ENCODE measurements at regions not wholly inside any gene's neighbourhood (a gene's known extent, or its start where the extent isn't known, plus 50 kb on each side); places are given as distances from the start of the nearest gene placed in this dataset.

DNA sequence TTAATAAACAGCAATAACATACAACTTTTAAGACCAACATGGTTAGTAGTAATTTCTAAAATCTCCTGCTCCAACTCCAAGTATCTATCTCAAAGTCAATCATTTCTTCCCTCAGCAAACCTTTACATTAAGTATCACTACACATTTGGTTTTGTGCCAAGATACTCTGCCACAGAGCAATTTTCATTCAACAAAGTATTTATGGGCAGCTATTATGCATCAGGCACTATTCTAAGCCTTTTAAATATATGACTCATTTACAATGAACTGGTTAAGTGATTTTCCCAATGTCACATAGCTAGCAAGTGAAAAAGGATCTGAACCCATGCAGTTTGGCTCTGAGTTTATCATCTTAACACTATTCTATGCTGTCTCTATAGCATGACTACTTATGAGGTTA is 264.3 kb downstream of the NOL4 start:
- no peaks in the 10 kb centered on the region for H3K36me3 ChIP-seq (ENCODE audit: control insufficient read depth, insufficient read depth, low read length)
- H3K4me1 ChIP-seq (ENCODE audit: control insufficient read depth, insufficient read depth, low read length), result no peaks in the 10 kb centered on the region
- H3K9ac ChIP-seq (ENCODE audit: low read length), result no peak overlapping the region
- H3K9me3 ChIP-seq (ENCODE audit: control insufficient read depth, insufficient read depth, low read depth, low read length), result no peaks in the 10 kb centered on the region
- no peaks in the 10 kb centered on the region for H3K27me3 ChIP-seq (ENCODE audit: control insufficient read depth, insufficient read depth, low read length)
- H3K4me3 ChIP-seq (ENCODE audit: low read depth, low read length), result no peak overlapping the region
- H3K27ac ChIP-seq (ENCODE audit: low read depth, low read length), result no peak overlapping the region

DNA sequence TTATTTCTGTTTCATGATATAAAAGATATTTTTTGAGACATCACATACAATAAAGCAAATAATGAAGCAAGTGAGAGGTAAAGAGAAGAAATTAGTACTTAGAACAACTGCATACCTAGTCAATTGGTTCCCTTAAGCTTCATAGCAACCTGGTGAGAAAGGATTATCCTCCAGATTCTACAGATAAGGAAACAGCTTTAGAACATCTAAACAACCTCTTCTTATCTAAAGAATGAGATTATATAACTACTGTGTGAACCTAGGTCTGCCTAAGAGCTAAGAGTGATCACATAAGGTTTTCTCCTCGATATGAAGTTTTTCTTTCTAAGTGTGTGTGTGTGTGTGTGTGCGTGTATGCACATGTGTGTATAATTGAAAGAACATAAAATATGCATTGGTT is 265.1 kb downstream of the NOL4 start:
- H3K4me1 ChIP-seq (ENCODE audit: control insufficient read depth, insufficient read depth, low read length), result no peaks in the 10 kb centered on the region
- no peaks in the 10 kb centered on the region for H3K9me3 ChIP-seq (ENCODE audit: control insufficient read depth, insufficient read depth, low read depth, low read length)
- H3K4me3 ChIP-seq (ENCODE audit: low read depth, low read length), result no peak overlapping the region
- H3K27ac ChIP-seq (ENCODE audit: low read depth, low read length), result no peak overlapping the region
- no peaks in the 10 kb centered on the region for H3K36me3 ChIP-seq (ENCODE audit: control insufficient read depth, insufficient read depth, low read length)
- no peak overlapping the region for H3K9ac ChIP-seq (ENCODE audit: low read length)
- no peaks in the 10 kb centered on the region for H3K27me3 ChIP-seq (ENCODE audit: control insufficient read depth, insufficient read depth, low read length)

- Histone ChIP-seq H3K27me3 (ENCODE audit: control insufficient read depth, insufficient read depth, low read length) (no peaks in the 10 kb centered on the region), H3K4me1 (ENCODE audit: control insufficient read depth, insufficient read depth, low read length) (no peaks in the 10 kb centered on the region), H3K36me3 (ENCODE audit: control insufficient read depth, insufficient read depth, low read length) (no peaks in the 10 kb centered on the region), H3K4me3 (ENCODE audit: low read depth, low read length) (no peak overlapping the region), H3K9ac (ENCODE audit: low read length) (no peak overlapping the region), H3K27ac (ENCODE audit: low read depth, low read length) (no peak overlapping the region), H3K9me3 (ENCODE audit: control insufficient read depth, insufficient read depth, low read depth, low read length) (no peaks in the 10 kb centered on the region)
Measured at GRCh38 chr18:33957707-33958106, 267.0 kb downstream of the NOL4 start.

DNA sequence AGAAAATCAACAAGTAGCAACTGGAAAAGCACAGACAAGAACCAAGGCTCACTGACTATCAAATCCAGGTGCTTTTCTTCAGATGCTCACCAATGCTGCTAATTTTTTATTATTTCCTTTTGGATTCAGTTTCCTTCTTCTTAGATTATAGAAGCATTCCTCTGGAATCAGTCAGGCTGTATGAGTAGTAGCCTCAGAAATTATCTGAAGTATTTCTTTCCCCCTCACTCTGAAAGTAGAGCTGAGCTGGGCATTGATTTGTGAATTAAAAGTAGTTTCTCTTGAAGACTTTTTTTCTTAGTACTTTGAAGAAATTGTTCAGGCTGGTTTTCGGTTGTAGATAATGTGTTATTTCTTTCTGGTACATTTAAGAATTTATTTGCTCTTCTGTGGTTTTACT is 273.7 kb downstream of the NOL4 start:
- no peaks in the 10 kb centered on the region for H3K36me3 ChIP-seq (ENCODE audit: control insufficient read depth, insufficient read depth, low read length)
- no peaks in the 10 kb centered on the region for H3K9me3 ChIP-seq (ENCODE audit: control insufficient read depth, insufficient read depth, low read depth, low read length)
- H3K4me1 ChIP-seq (ENCODE audit: control insufficient read depth, insufficient read depth, low read length), result no peaks in the 10 kb centered on the region
- no peaks in the 10 kb centered on the region for H3K27me3 ChIP-seq (ENCODE audit: control insufficient read depth, insufficient read depth, low read length)
- H3K4me3 ChIP-seq (ENCODE audit: low read depth, low read length), result no peak overlapping the region
- no peak overlapping the region for H3K27ac ChIP-seq (ENCODE audit: low read depth, low read length)
- H3K9ac ChIP-seq (ENCODE audit: low read length), result no peak overlapping the region

DNA sequence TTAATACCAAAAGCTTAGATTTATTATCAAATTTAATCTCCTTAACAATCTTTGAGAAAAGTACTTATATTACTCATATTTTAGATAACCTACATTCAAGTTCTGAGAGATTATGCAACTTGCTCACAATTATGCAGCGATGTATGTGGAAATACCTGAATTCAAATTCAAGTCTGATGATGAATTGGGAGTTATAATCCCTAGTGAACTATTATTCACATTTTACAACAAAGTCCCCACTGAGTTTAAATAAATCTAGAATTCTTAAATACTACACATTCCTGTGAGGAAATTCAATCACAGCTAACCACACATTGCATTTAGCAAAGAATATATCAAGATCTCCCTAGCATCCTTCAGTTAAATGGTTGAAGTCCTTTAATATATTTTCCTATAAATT is 278.4 kb downstream of the NOL4 start:
- H3K9me3 ChIP-seq (ENCODE audit: control insufficient read depth, insufficient read depth, low read depth, low read length), result no peaks in the 10 kb centered on the region
- no peaks in the 10 kb centered on the region for H3K36me3 ChIP-seq (ENCODE audit: control insufficient read depth, insufficient read depth, low read length)
- no peaks in the 10 kb centered on the region for H3K27me3 ChIP-seq (ENCODE audit: control insufficient read depth, insufficient read depth, low read length)
- no peak overlapping the region for H3K9ac ChIP-seq (ENCODE audit: low read length)
- H3K27ac ChIP-seq (ENCODE audit: low read depth, low read length), result no peak overlapping the region
- no peaks in the 10 kb centered on the region for H3K4me1 ChIP-seq (ENCODE audit: control insufficient read depth, insufficient read depth, low read length)
- no peak overlapping the region for H3K4me3 ChIP-seq (ENCODE audit: low read depth, low read length)

GRCh38 chr18:33944493-33944892 is 280.2 kb downstream of the NOL4 start:
- Histone ChIP-seq H3K9ac (ENCODE audit: low read length) (no peak overlapping the region), H3K36me3 (ENCODE audit: control insufficient read depth, insufficient read depth, low read length) (no peaks in the 10 kb centered on the region), H3K9me3 (ENCODE audit: control insufficient read depth, insufficient read depth, low read depth, low read length) (no peaks in the 10 kb centered on the region), H3K27ac (ENCODE audit: low read depth, low read length) (no peak overlapping the region), H3K27me3 (ENCODE audit: control insufficient read depth, insufficient read depth, low read length) (no peaks in the 10 kb centered on the region), H3K4me3 (ENCODE audit: low read depth, low read length) (no peak overlapping the region), H3K4me1 (ENCODE audit: control insufficient read depth, insufficient read depth, low read length) (no peaks in the 10 kb centered on the region)

DNA sequence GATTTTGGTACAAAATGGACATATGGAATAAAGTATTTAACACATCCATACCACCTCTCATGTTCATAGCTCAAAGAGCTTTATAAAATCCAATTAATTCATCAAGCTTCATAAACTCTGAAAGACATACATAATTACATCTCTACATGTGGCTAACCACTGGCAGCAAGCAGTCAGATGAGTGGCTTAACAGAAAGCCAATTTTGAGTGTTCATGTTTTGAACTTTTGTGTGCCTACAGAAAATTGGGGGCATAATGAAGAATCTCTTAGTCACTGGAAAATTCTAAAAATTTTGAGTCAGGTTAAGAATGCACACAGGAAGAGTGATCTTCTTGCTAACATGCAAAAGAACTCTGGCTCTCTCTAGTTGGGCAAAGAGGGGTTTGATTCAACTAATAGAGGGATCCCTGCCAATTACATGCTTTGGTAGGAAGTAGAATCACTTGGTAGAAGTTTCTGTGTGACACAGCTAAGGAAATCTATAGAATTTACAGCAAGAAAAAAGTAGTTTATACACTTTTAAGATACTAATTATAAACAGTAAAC is 287.4 kb downstream of the NOL4 start:
- no peak overlapping the region for H3K27ac ChIP-seq (ENCODE audit: low read depth, low read length)
- H3K4me1 ChIP-seq (ENCODE audit: control insufficient read depth, insufficient read depth, low read length), result no peaks in the 10 kb centered on the region
- no peak overlapping the region for H3K9ac ChIP-seq (ENCODE audit: low read length)
- H3K27me3 ChIP-seq (ENCODE audit: control insufficient read depth, insufficient read depth, low read length), result no peaks in the 10 kb centered on the region
- no peaks in the 10 kb centered on the region for H3K9me3 ChIP-seq (ENCODE audit: control insufficient read depth, insufficient read depth, low read depth, low read length)
- no peak overlapping the region for H3K4me3 ChIP-seq (ENCODE audit: low read depth, low read length)
- H3K36me3 ChIP-seq (ENCODE audit: control insufficient read depth, insufficient read depth, low read length), result no peaks in the 10 kb centered on the region

DNA sequence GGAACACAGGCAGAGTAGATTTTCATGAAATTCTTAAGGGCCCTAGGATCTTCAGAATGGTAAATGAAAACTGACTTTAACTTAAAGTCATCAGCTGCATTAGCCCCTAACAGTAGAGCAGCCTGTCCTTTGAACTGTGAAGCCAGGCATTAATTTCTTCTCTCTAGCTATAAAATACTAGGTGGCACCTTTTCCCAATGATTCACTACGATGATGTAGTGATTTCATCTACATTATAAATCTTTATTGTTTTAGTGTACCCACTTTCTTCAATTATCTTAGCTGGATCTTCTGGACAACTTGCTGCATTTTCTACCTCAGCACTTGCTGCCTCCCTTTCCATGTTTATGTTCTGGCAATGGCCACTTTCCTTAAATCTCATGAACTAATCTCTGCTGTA is 290.5 kb downstream of the NOL4 start:
- Histone ChIP-seq H3K4me3 (ENCODE audit: low read depth, low read length) (no peak overlapping the region), H3K27me3 (ENCODE audit: control insufficient read depth, insufficient read depth, low read length) (no peaks in the 10 kb centered on the region), H3K4me1 (ENCODE audit: control insufficient read depth, insufficient read depth, low read length) (no peaks in the 10 kb centered on the region)

DNA sequence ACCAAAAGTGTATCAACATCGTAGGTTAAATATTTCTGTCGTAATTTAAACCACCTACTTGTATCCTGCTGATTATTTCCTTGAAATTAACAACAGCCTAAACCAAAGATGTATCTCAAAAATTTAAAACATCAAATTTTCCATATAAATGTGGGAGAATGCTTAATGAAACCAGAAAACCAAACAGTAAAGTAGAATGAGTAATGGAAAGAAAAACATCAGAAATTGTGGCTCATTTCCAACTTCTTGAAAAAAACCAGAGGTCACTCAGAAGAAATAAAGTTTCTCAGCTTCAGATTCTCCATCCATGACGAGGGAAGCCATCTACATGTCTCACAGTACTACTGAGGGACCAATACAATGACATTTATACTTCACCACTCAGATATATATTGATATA is 296.5 kb downstream of the NOL4 start:
- Histone ChIP-seq H3K27ac (ENCODE audit: low read depth, low read length) (no peak overlapping the region), H3K27me3 (ENCODE audit: control insufficient read depth, insufficient read depth, low read length) (no peaks in the 10 kb centered on the region), H3K36me3 (ENCODE audit: control insufficient read depth, insufficient read depth, low read length) (no peaks in the 10 kb centered on the region), H3K4me3 (ENCODE audit: low read depth, low read length) (no peak overlapping the region), H3K4me1 (ENCODE audit: control insufficient read depth, insufficient read depth, low read length) (no peaks in the 10 kb centered on the region), H3K9me3 (ENCODE audit: control insufficient read depth, insufficient read depth, low read depth, low read length) (no peaks in the 10 kb centered on the region), H3K9ac (ENCODE audit: low read length) (no peak overlapping the region)

More for the DNA sequence above, 290.5 kb downstream of the NOL4 start:
- Histone ChIP-seq H3K9ac (ENCODE audit: low read length) (no peak overlapping the region), H3K27ac (ENCODE audit: low read depth, low read length) (no peak overlapping the region), H3K36me3 (ENCODE audit: control insufficient read depth, insufficient read depth, low read length) (no peaks in the 10 kb centered on the region), H3K9me3 (ENCODE audit: control insufficient read depth, insufficient read depth, low read depth, low read length) (no peaks in the 10 kb centered on the region)

DNA sequence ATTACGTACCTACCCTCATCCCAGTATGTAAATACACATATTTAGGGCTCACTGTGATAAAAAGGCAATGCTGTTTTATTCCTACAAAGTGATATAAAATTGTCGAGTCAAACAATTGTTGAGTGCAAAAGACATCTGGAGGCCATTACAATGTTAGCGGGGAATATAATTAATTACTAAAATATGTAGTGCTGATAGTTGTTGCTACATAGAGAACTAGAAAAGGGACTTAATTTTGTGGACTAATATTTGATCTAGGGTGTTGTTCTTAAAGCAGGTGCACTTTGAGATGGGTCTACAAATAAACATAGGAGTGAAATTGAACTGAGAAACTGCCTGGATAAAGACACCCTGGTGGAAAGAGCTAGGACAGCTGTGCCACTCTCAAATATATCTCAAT is 300.1 kb downstream of the NOL4 start:
- H3K4me1 ChIP-seq (ENCODE audit: control insufficient read depth, insufficient read depth, low read length), result no peaks in the 10 kb centered on the region
- no peaks in the 10 kb centered on the region for H3K9me3 ChIP-seq (ENCODE audit: control insufficient read depth, insufficient read depth, low read depth, low read length)
- H3K9ac ChIP-seq (ENCODE audit: low read length), result no peak overlapping the region
- no peaks in the 10 kb centered on the region for H3K27me3 ChIP-seq (ENCODE audit: control insufficient read depth, insufficient read depth, low read length)
- H3K36me3 ChIP-seq (ENCODE audit: control insufficient read depth, insufficient read depth, low read length), result no peaks in the 10 kb centered on the region
- H3K4me3 ChIP-seq (ENCODE audit: low read depth, low read length), result no peak overlapping the region
- no peak overlapping the region for H3K27ac ChIP-seq (ENCODE audit: low read depth, low read length)

DNA sequence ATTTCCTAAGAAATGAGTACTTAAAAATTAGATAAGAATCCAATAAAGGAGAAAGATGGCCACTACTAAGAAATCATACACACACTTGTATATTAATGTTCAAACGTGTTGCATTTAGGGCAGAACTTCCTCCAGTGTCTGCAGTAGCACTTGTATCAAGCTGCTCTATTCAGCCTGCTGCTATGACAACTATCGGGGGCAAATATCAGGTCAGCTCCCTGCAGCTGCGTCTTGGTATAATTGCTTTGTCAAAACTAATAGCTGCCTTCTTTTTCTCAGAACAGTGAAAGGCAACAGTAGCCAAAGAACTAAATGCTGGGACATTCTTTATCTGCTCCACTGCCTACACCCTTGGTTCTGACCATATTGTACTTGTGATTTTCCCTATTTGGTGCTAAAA is 300.7 kb downstream of the NOL4 start:
- Histone ChIP-seq H3K9me3 (ENCODE audit: control insufficient read depth, insufficient read depth, low read depth, low read length) (no peaks in the 10 kb centered on the region), H3K9ac (ENCODE audit: low read length) (no peak overlapping the region), H3K27me3 (ENCODE audit: control insufficient read depth, insufficient read depth, low read length) (no peaks in the 10 kb centered on the region), H3K4me1 (ENCODE audit: control insufficient read depth, insufficient read depth, low read length) (no peaks in the 10 kb centered on the region), H3K36me3 (ENCODE audit: control insufficient read depth, insufficient read depth, low read length) (no peaks in the 10 kb centered on the region), H3K4me3 (ENCODE audit: low read depth, low read length) (no peak overlapping the region), H3K27ac (ENCODE audit: low read depth, low read length) (no peak overlapping the region)

DNA sequence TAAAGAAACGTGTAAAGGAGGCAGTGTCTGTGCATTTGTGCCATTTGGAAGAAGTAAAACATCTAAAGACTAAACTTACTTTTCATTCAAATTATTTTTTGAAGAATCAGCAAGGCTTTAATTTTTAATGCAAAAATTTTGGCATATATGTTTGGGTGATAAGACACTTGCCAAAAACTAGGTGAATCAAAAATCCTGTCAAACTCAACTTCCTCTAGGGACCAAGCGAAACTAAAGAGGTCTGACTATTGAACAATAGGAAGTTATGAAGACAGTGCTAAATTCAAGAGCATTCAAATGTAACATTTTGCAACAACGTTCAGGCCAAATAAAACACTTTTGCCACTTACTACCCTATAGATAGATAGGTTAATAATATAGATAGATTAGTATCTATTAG is 306.1 kb downstream of the NOL4 start:
- H3K27me3 ChIP-seq (ENCODE audit: control insufficient read depth, insufficient read depth, low read length), result no peaks in the 10 kb centered on the region
- H3K9me3 ChIP-seq (ENCODE audit: control insufficient read depth, insufficient read depth, low read depth, low read length), result no peaks in the 10 kb centered on the region
- no peak overlapping the region for H3K4me3 ChIP-seq (ENCODE audit: low read depth, low read length)
- no peak overlapping the region for H3K9ac ChIP-seq (ENCODE audit: low read length)
- no peaks in the 10 kb centered on the region for H3K4me1 ChIP-seq (ENCODE audit: control insufficient read depth, insufficient read depth, low read length)
- no peaks in the 10 kb centered on the region for H3K36me3 ChIP-seq (ENCODE audit: control insufficient read depth, insufficient read depth, low read length)
- H3K27ac ChIP-seq (ENCODE audit: low read depth, low read length), result no peak overlapping the region
